SK-N-SH (cell line): ENCODE measurements at regions not wholly inside any gene's neighbourhood (a gene's known extent, or its start where the extent isn't known, plus 50 kb on each side); places are given as distances from the start of the nearest gene placed in this dataset.

ENCODE experiments used
- CTCF ChIA-PET: fragments of 300-600, 350-600 bp; formaldehyde crosslinking; extraction: SDS; loops from one replicate; lab custom pipeline; 2021; lab: Yijun Ruan, JAX
- POLR2A ChIA-PET: fragments of 350-600 bp; sonication (Branson Sonifier 250); formaldehyde crosslinking; extraction: SDS; loops from one replicate; lab custom pipeline; 2020; ENCODE audit warnings: antibody characterized with exemption, inconsistent platforms; lab: Yijun Ruan, JAX
- DNase-seq: peaks from one replicate; pipeline ENCODE4 v3.0.0; 2012
- H2AFZ ChIP-seq: fragments of 200-600 bp; sonication (generic); 2 replicates; pipeline ENCODE4 v1.8.1; 2016; ENCODE audit warnings: antibody characterized with exemption, mild to moderate bottlenecking, low read depth
- H3F3A ChIP-seq: fragments of 200-600 bp; sonication (generic); replicated peaks from 2 replicates; pipeline ENCODE3; 2016; ENCODE audit warnings: antibody characterized with exemption, mild to moderate bottlenecking; ENCODE audit not compliant: insufficient read depth
- H3K27ac ChIP-seq, 2 experiments: fragments of 200-500 bp in 1 of 2; fragments of 200-600 bp in 1 of 2; sonication (Bioruptor generic) in 1 of 2; sonication (generic), shearing (Covaris generic) in 1 of 2; 2 replicates each; pipeline versions ENCODE4 v1.5.1 to v1.6.1; 2014 to 2016; ENCODE audit warnings: low read depth in 2 of 2, inconsistent platforms in 1 of 2, low read length in 1 of 2, mild to moderate bottlenecking in 1 of 2, mixed read lengths in 1 of 2
- H3K27me3 ChIP-seq: fragments of 200-600 bp; sonication (generic), shearing (Covaris generic); 2 replicates; pipeline ENCODE4 v1.6.1; 2016; ENCODE audit warnings: mixed run types; ENCODE audit not compliant: insufficient read depth
- H3K36me3 ChIP-seq, 2 experiments: fragments of 200-500 bp in 1 of 2; fragments of 200-600 bp in 1 of 2; sonication (Bioruptor generic) in 1 of 2; sonication (generic) in 1 of 2; replicated peaks in 1 of 2; 2 replicates each; pipeline versions ENCODE3 to v1.5.1; 2014 to 2016; ENCODE audit warnings: low read length in 1 of 2, mild to moderate bottlenecking in 1 of 2; ENCODE audit not compliant: insufficient read depth in 2 of 2, control insufficient read depth in 1 of 2
- H3K4me1 ChIP-seq, 2 experiments: fragments of 200-500 bp in 1 of 2; fragments of 200-600 bp in 1 of 2; sonication (Bioruptor generic) in 1 of 2; sonication (generic), shearing (Covaris generic) in 1 of 2; 2 replicates each; pipeline versions ENCODE4 v1.5.1 to v1.6.1; 2014 to 2016; ENCODE audit warnings: low read depth in 1 of 2, low read length in 1 of 2, mixed run types in 1 of 2; ENCODE audit not compliant: insufficient read depth in 2 of 2, control insufficient read depth in 1 of 2
- H3K4me2 ChIP-seq: fragments of 200-600 bp; sonication (generic), shearing (Covaris generic); 2 replicates; pipeline ENCODE4 v1.6.1; 2017; ENCODE audit warnings: mixed run types
- H3K4me3 ChIP-seq, 2 experiments: fragments of 200-500 bp in 1 of 2; fragments of 200-600 bp in 1 of 2; sonication (Bioruptor generic) in 1 of 2; sonication (generic), shearing (Covaris generic) in 1 of 2; 2 replicates each; pipeline versions ENCODE4 v1.5.1 to v1.8.1; 2014 to 2016; ENCODE audit warnings: low read depth in 2 of 2, inconsistent platforms in 1 of 2, low read length in 1 of 2, mild to moderate bottlenecking in 1 of 2, mixed read lengths in 1 of 2, moderate library complexity in 1 of 2
- H3K79me2 ChIP-seq: fragments of 200-600 bp; sonication (generic); 2 replicates; pipeline ENCODE4 v1.8.1; 2017; ENCODE audit warnings: mild to moderate bottlenecking; ENCODE audit not compliant: insufficient read depth
- H3K9ac ChIP-seq: fragments of 200-600 bp; sonication (generic); 2 replicates; pipeline ENCODE4 v1.6.1; 2017; ENCODE audit warnings: mixed run types
- H3K9me2 ChIP-seq: fragments of 200-600 bp; sonication (generic); 2 replicates; pipeline ENCODE4 v1.6.1; 2017; ENCODE audit warnings: mixed run types
- H3K9me3 ChIP-seq: fragments of 200-600 bp; sonication (generic); 2 replicates; pipeline ENCODE4 v1.6.1; 2017; ENCODE audit warnings: mixed run types, mild to moderate bottlenecking, moderate library complexity
- H4K20me1 ChIP-seq: fragments of 200-600 bp; sonication (generic); 2 replicates; pipeline ENCODE4 v1.6.1; 2017; ENCODE audit warnings: mild to moderate bottlenecking, mixed run types; ENCODE audit not compliant: insufficient read depth
- EZH2phosphoT487 ChIP-seq: fragments of 200-600 bp; sonication (generic); IDR thresholded peaks from 2 replicates; pipeline ENCODE4 v1.6.1; 2017; ENCODE audit warnings: low read depth, mixed run types, mild to moderate bottlenecking, antibody characterized with exemption, moderate library complexity, borderline replicate concordance
- FOSL2 ChIP-seq: IDR thresholded peaks from 2 replicates; pipeline ENCODE4 v1.4.0; 2012; ENCODE audit warnings: low read depth, mild to moderate bottlenecking, moderate library complexity, borderline replicate concordance
- FOXJ3 ChIP-seq: sonication (generic); formaldehyde crosslinking; IDR thresholded peaks from 2 replicates; pipeline ENCODE4 v1.5.1; 2020; ENCODE audit warnings: mild to moderate bottlenecking, missing genetic modification reagents
- FOXM1 ChIP-seq: IDR thresholded peaks from 2 replicates; pipeline ENCODE4 v1.4.0; 2012; ENCODE audit warnings: low read depth, mild to moderate bottlenecking
- JUND ChIP-seq: IDR thresholded peaks from 2 replicates; pipeline ENCODE4 v1.4.0; 2012
- MEF2A ChIP-seq: IDR thresholded peaks from 2 replicates; pipeline ENCODE4 v1.4.0; 2012; ENCODE audit warnings: low read depth, borderline replicate concordance
- POLR2AphosphoS5 ChIP-seq: IDR thresholded peaks from 2 replicates; pipeline ENCODE4 v1.6.1; 2012; ENCODE audit warnings: low read depth, low read length
- RCOR1 ChIP-seq: fragments of 150-350 bp; IDR thresholded peaks from 2 replicates; pipeline ENCODE4 v1.6.1; 2017; ENCODE audit warnings: antibody characterized with exemption, low read length
- SIN3A ChIP-seq: IDR thresholded peaks from 2 replicates; pipeline ENCODE4 v1.6.1; 2012; ENCODE audit warnings: low read depth, mild to moderate bottlenecking, low read length, moderate library complexity, borderline replicate concordance
- WGBS: methylation state at CpG from one replicate; pipeline ENCODE4 v1.1.6; 2017; ENCODE audit warnings: low lambda C conversion rate; 5-methylcytosine and 5-hydroxymethylcytosine counted together
- TF ChIP-seq, protein P1 (sequence below): IDR thresholded peaks from 2 replicates; pipeline ENCODE4 v1.4.0; 2012; ENCODE audit warnings: low read depth, borderline replicate concordance
- TF ChIP-seq, protein P2 (sequence below): IDR thresholded peaks from 2 replicates; pipeline ENCODE4 v1.6.1; 2012; ENCODE audit warnings: mild to moderate bottlenecking, low read depth, low read length, moderate library complexity

DNA sequence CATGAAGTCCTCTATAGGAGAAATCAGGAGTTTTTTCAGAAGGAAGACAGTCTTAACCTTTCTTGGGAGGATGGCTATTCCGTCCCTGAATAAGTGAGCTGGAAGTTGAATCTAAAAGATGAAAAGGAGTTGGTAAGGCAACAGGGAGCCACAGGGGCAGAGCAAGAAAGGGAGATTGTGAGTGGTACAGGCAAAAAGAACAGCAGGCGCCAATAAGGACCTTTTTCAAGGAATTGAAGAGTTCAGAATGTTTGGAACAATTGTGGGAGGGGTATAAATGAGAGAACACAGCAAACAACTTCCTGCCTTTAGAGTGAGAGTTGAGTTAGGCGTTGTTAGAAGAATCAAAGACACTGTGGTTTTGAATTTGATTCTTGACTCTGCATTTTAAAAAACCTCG, 1003.7 kb downstream of the EPHA7 start:
- Histone ChIP-seq H3K27me3 (no peaks in the 10 kb centered on the region), H3K4me2 (no peak overlapping the region), H3K27ac (no peak overlapping the region), H3K4me3 (no peak overlapping the region), H3K9me2 (no peaks in the 10 kb centered on the region; the same call in 1 of the 2 replicates), H3K36me3 (no peaks in the 10 kb centered on the region), H2AFZ (no peak overlapping the region), H3K9me3 (no peaks in the 10 kb centered on the region), H3F3A (no peaks in the 10 kb centered on the region), H3K79me2 (no peaks in the 10 kb centered on the region)
- 7% methylated on average over 4 of the region's 4 CpGs for WGBS
- ChIA-PET CTCF (no interaction called here), POLR2A (no interaction called here)
- TF ChIP-seq FOXJ3 (CRISPR knock-in tag) (no peak), JUND (no peak), EZH2phosphoT487 (no peak), MEF2A (no peak), RCOR1 (no peak), FOSL2 (no peak), POLR2AphosphoS5 (no peak), FOXM1 (no peak)
- TF ChIP-seq, protein P1, sequence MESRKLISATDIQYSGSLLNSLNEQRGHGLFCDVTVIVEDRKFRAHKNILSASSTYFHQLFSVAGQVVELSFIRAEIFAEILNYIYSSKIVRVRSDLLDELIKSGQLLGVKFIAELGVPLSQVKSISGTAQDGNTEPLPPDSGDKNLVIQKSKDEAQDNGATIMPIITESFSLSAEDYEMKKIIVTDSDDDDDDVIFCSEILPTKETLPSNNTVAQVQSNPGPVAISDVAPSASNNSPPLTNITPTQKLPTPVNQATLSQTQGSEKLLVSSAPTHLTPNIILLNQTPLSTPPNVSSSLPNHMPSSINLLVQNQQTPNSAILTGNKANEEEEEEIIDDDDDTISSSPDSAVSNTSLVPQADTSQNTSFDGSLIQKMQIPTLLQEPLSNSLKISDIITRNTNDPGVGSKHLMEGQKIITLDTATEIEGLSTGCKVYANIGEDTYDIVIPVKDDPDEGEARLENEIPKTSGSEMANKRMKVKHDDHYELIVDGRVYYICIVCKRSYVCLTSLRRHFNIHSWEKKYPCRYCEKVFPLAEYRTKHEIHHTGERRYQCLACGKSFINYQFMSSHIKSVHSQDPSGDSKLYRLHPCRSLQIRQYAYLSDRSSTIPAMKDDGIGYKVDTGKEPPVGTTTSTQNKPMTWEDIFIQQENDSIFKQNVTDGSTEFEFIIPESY, result no peak
- TF ChIP-seq, protein P2, sequence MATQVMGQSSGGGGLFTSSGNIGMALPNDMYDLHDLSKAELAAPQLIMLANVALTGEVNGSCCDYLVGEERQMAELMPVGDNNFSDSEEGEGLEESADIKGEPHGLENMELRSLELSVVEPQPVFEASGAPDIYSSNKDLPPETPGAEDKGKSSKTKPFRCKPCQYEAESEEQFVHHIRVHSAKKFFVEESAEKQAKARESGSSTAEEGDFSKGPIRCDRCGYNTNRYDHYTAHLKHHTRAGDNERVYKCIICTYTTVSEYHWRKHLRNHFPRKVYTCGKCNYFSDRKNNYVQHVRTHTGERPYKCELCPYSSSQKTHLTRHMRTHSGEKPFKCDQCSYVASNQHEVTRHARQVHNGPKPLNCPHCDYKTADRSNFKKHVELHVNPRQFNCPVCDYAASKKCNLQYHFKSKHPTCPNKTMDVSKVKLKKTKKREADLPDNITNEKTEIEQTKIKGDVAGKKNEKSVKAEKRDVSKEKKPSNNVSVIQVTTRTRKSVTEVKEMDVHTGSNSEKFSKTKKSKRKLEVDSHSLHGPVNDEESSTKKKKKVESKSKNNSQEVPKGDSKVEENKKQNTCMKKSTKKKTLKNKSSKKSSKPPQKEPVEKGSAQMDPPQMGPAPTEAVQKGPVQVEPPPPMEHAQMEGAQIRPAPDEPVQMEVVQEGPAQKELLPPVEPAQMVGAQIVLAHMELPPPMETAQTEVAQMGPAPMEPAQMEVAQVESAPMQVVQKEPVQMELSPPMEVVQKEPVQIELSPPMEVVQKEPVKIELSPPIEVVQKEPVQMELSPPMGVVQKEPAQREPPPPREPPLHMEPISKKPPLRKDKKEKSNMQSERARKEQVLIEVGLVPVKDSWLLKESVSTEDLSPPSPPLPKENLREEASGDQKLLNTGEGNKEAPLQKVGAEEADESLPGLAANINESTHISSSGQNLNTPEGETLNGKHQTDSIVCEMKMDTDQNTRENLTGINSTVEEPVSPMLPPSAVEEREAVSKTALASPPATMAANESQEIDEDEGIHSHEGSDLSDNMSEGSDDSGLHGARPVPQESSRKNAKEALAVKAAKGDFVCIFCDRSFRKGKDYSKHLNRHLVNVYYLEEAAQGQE, result no peak
- TF ChIP-seq, all 33 proteins: peak for 0
- H4K20me1 ChIP-seq, result no peaks in the 10 kb centered on the region
- H3K4me1 ChIP-seq, result no peaks in the 10 kb centered on the region
- no peak overlapping the region for H3K9ac ChIP-seq
- no peak for DNase-seq

DNA sequence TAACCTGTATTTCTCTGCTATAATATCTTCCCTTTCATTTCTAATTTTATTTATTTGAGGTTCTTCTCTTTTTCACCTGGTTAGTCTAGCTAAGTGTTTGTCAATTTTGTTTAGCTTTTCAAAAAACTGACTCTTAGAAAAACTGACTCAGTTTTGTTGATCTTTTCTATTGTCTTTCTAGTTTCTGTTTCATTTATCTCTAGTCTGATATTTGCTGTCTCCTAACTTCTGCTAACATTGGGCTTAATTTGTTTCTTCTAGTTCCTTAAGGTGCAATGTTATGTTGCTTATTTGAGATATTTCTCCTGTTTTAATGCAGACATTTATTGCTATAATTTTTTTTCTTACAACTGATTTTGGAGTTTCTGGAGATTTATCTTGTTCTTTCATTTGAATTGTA, 1011.0 kb downstream of the EPHA7 start:
- Histone ChIP-seq H4K20me1 (no peaks in the 10 kb centered on the region), H3K9me2 (no peaks in the 10 kb centered on the region; the same call in 1 of the 2 replicates), H3K9ac (no peak overlapping the region), H3F3A (no peaks in the 10 kb centered on the region), H3K4me3 (no peak overlapping the region), H3K27ac (no peak overlapping the region), H3K4me2 (no peak overlapping the region), H2AFZ (no peak overlapping the region), H3K4me1 (no peaks in the 10 kb centered on the region), H3K36me3 (no peaks in the 10 kb centered on the region), H3K27me3 (no peaks in the 10 kb centered on the region), H3K9me3 (no peaks in the 10 kb centered on the region), H3K79me2 (no peaks in the 10 kb centered on the region)
- CTCF ChIA-PET, result no interaction called here
- no peak for TF ChIP-seq SIN3A
- DNase-seq, result no peak
- POLR2A ChIA-PET, result no interaction called here
